NCI-H2196 (cell line): ENCODE measurements at regions not wholly inside any gene's neighbourhood (a gene's known extent, or its start where the extent isn't known, plus 50 kb on each side); places are given as distances from the start of the nearest gene placed in this dataset.

Experiments
- DNase-seq: peaks from one replicate; lab custom pipeline; 2025; ENCODE audit not compliant: unreplicated experiment; lab: John Stamatoyannopoulos, UW

DNA sequence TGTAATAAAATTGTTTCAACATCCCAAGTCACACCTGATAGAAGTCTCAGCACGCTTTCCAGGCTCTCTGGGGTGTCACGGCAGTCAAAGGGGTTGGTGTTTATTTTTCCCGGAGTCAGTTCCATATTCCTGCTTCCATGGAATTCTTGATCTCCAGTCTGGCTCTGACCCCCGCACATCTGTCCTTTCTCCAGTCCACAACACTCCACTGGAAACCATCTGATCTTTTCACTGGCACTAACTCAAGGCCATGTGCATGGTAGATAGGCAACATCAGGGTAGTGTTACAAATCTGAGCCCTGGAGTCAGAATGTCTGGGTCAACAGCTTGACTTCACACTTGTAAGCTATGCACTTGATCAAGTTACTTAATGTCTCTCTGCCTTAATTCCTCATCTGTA is 176.2 kb downstream of the WDR11 start:
- DNase-seq: no peak

DNA sequence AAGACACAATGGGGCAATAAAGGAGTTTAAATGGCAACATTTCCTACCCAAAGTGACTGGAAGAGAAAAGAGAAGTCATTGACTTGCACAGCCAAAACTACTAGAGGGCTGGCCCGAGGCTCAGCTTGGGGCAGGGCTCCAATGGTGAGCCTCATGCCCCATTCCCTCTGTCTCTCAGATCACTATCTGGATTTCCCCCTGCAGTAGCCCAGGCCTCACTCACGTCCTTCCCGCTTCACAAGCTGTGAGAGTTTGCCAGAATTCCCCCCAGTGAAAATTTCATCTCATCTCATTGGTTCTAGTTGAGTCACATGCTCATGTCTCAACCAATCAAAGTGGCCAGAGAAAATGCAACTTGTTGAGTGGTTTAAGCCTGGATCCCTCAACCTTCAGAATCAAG is 181.3 kb downstream of the WDR11 start:
- DNase-seq: no peak

DNA sequence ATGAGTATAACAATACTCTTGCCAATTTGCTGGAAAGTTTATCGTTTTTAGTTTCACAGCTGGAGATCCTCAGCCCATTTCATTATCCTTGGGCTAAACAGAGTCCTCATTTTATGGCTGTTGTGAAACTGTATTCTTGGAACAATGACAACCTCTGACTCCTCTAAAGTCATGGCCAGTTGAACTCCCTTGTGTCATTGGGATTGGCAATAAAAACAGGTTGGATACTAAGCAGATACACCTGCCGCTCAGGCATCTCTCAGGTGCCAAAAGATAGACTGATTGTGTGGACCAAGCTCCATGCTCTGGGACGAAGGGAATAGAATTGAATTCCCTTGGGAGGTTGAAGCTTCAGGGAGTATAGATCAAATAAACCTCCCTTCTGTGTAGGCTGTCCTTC is 182.2 kb downstream of the WDR11 start:
- DNase-seq: no peak

DNA sequence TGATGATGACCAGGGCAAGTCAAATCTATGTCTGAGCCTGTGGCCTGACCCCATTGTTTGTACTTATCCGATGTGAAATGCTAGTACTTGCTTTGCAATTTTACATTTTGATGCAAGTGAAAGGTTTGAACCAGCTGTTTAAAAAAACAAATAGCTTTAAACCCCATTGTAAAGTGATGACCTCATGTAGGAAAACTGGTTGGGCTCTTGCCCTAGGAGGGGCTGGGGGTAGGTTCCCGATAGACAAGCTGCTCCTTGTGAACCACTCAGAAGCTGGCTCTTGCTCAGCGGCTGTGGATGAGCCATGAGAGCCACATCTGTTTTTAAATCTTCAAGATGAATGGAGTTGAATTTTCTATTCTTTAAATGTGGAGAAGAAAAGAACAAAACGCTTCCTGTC is 185.3 kb downstream of the WDR11 start:
- no peak for DNase-seq

DNA sequence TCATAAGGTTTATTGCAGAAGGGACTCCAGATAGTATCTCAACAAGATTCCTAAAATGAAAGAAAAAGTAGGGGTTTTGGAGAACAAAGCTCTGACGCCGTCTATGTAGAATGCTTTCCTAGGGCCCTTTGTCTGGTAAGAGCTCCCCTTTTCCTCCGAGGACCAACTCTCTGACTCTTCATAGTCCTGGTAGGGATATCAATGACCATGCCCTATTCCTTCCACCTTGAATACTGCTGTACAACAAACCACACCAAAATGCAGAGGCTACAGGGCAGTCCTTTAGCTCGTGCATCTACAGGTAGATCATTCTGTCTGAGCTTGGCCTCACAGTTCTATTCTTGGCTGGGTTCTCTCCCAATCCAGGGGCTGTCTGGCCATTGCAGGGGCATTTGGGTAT is 190.3 kb downstream of the WDR11 start:
- no peak for DNase-seq

DNA sequence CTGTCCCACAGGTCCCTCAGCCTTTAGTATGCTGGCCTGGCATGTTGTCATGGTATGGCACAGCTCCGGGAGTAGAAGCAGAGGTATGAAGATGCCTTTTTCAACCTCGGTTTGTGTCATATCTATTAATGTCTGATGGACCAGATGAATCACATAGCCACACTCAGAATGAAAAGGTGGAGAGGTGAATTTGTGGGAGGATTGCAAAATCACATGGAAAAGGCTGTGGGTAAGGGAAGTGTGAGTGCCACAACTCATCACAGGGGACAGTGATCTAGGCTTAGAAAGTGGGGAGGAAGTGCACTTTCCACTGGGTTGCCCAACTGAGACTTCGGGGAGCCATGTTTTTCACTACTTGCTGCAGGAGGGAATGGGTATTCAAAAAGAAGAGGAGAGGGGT is 190.7 kb downstream of the WDR11 start:
- no peak for DNase-seq

DNA sequence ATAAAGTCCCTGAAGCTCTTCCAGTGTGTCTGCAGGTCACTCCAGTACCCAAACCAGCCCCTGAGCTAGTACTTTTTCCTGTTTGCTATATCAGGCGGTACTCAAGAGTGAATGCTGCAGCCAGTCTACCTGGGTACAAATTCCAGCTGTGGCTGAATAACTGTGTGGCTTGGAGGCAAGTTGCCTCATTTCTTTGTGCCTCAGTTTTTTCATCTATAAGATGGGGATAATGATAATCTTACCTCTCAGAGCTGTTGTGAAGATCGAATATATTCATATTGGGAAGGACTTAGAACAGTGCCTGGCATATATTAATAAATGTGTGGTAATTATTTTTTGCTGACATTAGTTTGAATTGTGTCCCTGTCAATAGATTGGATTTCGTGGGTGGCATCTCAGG is 191.2 kb downstream of the WDR11 start:
- DNase-seq: no peak

DNA sequence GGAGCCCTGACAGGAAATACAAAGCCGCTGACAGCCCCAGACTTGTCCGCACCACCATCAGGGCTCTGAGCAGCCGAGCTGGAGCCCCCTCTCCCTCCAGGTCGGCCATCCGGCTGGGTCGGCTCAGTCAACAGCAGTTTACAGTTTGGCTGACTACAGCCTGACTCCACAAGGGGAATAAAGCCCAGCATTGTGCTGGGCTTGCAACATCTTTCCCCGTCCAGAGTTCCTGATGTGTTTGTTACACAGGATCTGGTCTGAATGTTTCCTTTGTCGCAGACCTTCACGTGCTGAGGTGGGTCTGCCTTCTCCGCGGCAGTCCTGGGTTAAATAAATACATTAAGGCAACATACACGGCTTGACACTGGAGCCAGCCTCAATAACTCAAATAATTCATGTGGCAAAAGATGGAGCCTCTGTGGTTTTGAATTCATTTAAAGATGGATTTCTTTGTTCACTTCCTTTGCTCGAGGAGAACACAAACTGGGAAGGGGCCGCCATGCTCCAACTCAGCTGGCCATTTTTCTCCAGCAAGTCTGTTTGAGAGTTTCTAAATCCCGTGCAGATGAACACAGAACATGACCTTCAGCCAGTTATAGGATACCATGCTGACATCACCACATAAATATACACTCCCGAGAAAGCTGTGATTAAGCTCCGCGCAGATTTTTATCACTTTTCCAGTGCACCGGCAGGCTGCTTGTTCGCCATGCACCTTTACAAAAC is 192.1 kb downstream of the WDR11 start:
- DNase-seq: no peak

DNA sequence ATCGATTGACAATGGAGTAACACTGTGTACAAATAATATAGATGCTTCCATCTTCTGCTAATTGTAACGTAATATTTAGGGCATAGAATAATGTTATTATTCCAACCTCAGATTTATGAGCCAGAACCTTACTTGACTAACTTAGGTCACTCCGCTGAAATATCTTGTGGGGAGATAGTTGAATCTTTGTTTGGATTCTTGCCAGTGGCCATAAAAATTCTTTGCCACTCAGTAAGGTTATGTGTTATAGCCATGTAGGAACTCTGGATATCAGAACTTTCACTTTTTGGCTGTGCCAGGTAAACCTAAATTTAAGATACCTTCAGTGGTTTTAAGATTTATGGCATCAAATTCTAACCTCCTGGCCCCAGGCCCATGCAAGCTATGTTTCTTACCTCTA is 197.6 kb downstream of the WDR11 start:
- DNase-seq: no peak

DNA sequence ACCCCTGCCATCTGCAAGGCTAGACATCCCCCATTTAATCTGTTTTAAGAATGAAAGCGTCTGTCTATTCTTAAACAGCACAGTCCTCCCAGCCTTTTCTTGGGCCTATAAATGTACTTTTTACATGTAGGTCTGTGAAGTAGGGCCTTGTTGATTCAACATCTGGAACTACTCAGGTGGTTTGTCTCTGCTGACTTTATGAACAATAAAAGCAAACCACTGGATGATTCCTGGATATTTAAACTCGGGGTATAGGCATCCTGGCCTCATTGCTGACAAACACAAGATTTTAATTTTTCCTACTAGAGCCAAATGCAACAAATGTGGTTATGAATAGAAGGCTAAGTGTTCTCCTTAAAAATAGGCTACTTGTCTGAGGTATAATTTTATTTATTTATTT is 198.3 kb downstream of the WDR11 start:
- DNase-seq: no peak

DNA sequence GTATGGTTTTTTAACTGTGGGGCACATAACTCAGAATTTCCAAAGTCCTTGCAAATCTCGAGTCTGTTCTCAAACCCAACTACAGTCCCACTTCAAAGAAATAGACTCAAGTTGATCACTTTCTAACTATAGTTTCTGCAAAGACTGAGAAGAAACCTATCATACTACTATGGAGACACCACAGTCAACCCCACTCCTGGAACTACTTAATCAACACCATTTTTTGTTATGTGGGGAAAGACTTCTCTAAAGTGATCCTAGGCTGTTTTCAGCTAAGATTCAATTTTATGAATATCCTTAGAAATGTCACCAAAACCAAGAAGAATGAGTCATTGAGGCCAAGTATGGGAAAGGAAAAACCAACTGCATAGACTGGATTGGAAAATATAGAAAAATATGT is 198.8 kb downstream of the WDR11 start:
- no peak for DNase-seq

DNA sequence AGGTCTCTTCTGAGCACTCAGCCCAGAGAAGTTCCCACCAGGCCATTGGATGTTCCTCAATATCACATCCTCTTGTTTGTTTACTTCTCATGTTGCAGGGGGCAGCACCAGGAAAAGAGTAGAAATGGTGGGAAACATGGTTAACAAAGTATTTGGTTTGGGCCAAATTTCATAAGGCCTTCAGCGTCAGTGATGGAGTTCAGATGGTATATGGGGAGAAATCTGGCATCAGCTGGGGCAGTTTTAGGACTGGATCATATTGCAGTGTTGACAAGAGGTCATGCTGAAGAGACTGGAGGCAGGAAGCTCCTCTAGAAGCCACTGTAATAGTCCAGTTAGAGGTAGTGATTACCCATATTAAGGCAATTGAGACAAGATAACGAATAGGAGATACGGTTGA is 200.0 kb downstream of the WDR11 start:
- no peak for DNase-seq

DNA sequence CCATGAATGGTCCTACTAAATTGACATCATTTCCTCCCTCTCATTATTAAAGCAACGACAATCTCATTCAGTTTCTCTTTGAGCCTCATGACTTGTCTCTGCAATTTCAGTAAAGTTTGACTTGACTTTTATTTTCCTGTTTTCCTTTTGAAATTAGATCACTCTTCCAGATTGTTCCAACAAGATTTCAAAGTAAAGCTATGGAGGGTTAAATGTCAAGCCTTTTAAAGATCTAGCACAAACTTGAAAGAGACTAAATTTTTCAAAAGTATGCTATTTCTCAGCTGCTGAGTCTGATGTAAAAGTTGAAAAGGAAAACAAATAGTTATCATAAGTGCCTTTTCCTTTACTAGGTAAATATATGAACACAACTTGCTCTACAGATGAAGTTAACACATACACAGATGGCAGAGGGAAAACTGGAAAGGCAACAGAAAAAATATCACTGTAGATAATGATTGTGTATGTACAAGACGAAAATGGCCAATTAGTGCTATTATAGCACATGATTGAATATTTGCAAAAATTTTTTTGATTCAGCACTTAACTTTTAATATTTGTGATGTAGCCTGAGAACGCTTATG is 200.6 kb downstream of the WDR11 start:
- DNase-seq: no peak

DNA sequence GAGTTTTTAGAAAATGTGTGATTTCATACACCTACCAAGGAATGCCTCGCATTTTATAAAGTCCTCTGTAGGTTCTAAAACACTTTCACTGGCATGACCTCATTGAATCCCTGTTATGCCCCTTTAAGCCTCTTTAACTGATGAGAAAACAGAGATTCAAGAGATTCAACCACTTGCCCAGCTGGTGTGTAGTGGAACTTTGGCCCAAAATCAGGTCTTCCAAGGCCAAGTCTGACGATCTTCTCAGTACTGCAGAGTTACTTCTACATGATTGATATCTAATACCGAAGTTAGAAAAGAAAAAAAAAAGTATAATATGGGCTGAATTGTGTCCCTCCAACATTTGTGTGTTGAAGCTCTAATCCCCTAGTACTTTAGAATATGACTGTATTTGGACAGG is 202.0 kb downstream of the WDR11 start:
- no peak for DNase-seq

DNA sequence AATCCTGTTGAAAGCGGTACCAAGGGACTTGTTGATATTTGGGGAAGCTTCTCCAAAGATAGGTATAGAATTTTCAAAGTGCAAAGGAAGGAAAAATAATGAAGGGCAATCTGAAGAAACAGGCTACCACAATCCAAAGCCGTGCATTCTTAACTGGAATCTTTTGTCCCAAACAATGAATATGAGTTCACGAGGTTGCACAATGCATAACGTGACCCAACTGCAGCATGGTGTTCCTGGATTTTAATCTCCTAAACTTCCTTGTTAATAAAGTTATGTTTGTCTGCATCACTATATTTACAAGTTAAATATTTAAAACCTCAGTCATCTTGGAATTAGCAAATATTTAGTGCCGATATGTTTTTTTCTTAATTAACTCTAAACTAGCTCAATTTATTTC is 203.7 kb downstream of the WDR11 start:
- DNase-seq: no peak

DNA sequence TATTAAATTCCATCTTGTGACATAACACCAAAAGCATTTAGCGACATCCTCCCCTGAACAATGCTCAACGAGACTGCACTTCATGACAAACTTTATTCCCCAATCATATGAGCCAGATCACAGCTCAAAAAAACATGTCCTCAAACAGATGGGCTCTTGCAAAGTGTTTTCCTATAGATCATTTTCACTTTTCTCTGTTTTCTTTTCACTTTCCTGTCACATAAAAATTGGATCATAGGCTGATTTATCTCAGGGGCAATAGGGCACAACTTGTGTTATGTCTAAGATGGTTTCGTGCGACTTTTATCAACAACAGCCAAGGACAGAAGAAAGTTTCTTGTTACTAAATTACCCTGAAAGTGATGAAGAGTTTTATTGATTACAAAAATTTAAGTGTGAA is 206.1 kb downstream of the WDR11 start:
- DNase-seq: no peak

DNA sequence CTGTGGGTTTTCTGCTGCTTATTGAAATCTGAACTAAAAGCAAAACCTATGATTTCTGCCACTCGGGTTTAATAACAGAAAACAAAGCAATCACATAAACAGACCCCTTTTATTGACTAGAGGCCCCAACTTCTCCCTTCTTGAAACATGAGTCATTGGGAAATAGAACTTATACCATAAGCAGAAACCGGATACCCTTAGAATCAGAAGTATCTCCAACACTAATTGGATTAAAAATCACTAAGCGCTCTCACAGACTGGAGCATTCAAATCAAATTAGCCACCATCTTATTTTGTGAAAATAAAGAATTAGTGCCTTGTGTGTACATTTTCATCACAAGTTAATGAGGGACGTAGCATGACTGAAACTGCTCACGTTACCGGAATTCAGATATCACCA is 206.9 kb downstream of the WDR11 start:
- no peak for DNase-seq

DNA sequence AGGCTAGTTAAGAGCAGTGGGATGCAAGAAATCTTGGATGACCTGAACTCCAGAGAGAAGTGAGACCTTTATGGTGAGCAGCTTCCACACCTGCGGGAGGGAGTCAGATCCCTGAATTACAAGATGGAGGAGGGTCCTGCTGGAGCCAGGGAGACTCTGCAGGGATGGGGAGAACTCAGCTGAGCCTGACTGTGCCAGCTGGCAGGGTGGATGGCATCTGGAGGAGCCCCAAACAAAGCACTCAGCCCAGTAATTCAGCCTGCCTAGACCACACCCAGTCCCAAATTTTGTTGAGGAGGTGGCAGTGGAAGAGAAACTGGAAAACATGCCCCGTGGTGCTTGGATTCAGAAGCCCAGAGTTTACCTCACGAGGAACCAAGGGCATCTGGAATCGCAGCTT is 208.2 kb downstream of the WDR11 start:
- DNase-seq: no peak

DNA sequence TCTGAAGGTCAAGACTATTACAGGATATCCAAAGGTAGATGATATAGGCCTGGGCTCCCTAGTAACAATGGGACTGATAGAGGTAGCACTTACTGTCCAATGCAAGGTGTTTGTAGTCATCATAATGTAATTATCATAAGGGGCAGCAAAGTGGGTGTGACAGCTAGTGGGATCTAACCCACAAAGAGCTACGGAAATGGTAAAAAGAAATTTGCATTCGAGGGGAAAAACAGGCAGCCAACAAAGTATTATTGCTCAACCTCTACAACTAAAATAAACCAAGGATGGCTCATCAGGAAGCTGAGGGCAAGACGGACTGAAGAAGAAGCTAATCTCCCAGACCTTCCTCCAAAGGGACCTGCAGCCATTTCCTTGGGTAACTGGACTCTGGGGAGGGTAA is 211.0 kb downstream of the WDR11 start:
- DNase-seq: no peak

DNA sequence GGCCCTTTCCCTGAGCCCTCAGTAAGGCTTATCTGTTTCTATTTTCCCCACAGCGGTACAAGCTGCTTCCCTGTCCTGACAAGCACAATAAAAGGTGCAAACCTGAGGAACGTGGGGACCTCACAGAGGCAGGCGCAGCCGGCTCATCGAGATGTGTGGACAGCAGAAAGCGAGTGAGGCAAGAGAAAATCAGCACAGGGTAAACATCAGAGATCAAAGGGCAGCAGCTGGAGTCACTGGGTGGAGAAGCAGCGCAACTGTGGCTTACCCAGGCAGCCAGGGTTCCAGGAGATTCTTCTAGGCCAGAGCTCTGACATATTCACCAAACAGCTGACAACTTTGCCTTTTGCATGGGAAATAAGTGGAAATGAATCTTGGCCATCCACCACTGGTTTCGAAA is 212.6 kb downstream of the WDR11 start:
- DNase-seq: no peak

DNA sequence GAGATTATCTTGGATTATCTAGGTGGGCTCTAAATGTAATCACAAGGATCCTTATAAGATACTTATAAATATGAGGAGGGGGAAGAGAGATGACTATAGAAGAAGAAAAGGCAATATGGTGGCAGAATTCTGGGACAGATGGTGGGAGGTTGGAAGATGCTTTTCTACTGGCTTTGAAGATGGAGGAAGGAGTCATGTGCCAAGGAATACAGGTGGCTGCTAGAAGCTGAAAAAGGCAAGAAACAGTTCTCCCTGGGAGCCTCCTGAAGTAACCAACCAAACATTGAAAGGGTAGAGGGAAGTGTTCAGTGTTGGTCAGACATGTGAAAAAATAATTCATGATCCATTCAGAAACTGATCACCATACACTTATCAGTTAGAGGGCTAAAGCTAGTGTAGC is 213.3 kb downstream of the WDR11 start:
- no peak for DNase-seq

DNA sequence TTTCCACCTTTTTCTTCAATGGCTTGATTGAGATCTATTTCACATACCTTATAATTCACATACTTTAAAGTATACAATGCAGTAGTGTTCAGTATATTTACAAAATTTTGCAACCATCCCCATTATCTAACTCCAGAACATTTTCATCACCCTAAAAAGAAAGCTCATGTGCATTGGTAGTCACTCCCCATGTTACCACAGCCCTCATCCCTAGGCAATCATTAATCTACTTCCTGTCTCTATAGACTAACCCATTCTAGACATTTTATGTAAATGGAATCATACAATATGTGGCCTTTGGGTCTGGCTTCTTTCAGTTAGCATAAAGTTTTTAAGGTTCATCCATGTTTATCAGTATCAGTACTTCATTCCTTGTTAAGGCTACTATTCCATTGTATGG is 214.2 kb downstream of the WDR11 start:
- DNase-seq: no peak
